H1 (cell line): ENCODE measurements at regions not wholly inside any gene's neighbourhood (a gene's known extent, or its start where the extent isn't known, plus 50 kb on each side); places are given as distances from the start of the nearest gene placed in this dataset.

Experiments
- CTCF ChIA-PET: fragments of 300-600 bp; sonication (Branson Sonifier 250); formaldehyde crosslinking; loops from one replicate; lab custom pipeline; 2021; ENCODE audit not compliant: partially characterized antibody; lab: Charles Lee
- POLR2A ChIA-PET: fragments of 300-600 bp; sonication (Branson Sonifier 250); formaldehyde crosslinking; loops from one replicate; lab custom pipeline; 2021; ENCODE audit warnings: inconsistent platforms; ENCODE audit not compliant: partially characterized antibody; lab: Charles Lee
- DNase-seq, 2 experiments: peaks; one replicate each; pipeline versions ENCODE4 v3.0.0 to v3.0.0-alpha.2; 2010 to 2022; ENCODE audit warnings: low spot score in 2 of 2, low read depth in 1 of 2, mixed read lengths in 1 of 2
- FAIRE-seq: peaks from 2 replicates; lab custom pipeline; 2011; peaks lifted over from hg19 to GRCh38; lab: Jason Lieb, UNC
- H2AFZ ChIP-seq: 2 replicates; pipeline ENCODE4 v1.8.1; 2012; ENCODE audit warnings: low read length, inconsistent platforms
- H2AK5ac ChIP-seq: 2 replicates; pipeline ENCODE4 v1.6.1; 2013; ENCODE audit warnings: low read depth, low read length
- H2BK120ac ChIP-seq: replicated peaks from 2 replicates; pipeline ENCODE3; 2013; ENCODE audit warnings: low read depth, low read length, inconsistent platforms
- H2BK12ac ChIP-seq: 2 replicates; pipeline ENCODE4 v1.6.1; 2013; ENCODE audit warnings: low read depth, low read length
- H2BK15ac ChIP-seq: 2 replicates; pipeline ENCODE4 v1.6.1; 2013; ENCODE audit warnings: low read length
- H2BK20ac ChIP-seq: 2 replicates; pipeline ENCODE4 v1.6.1; 2013; ENCODE audit warnings: low read length
- H2BK5ac ChIP-seq: 2 replicates; pipeline ENCODE4 v1.6.1; 2013; ENCODE audit warnings: low read depth, low read length
- H3K14ac ChIP-seq: 2 replicates; pipeline ENCODE4 v1.6.1; 2013; ENCODE audit warnings: inconsistent platforms; ENCODE audit not compliant: insufficient read length
- H3K18ac ChIP-seq: 2 replicates; pipeline ENCODE4 v1.6.1; 2013; ENCODE audit warnings: low read length; ENCODE audit errors: extremely low read depth
- H3K23ac ChIP-seq: 2 replicates; pipeline ENCODE4 v1.6.1; 2013; ENCODE audit warnings: inconsistent platforms; ENCODE audit not compliant: insufficient read length
- H3K23me2 ChIP-seq: 2 replicates; pipeline ENCODE4 v1.6.1; 2013; ENCODE audit warnings: low read depth, low read length
- H3K27ac ChIP-seq: 2 replicates; pipeline ENCODE4 v1.6.1; 2011; ENCODE audit warnings: low read depth, low read length, inconsistent platforms
- H3K27me3 ChIP-seq, 4 experiments: replicated peaks in 1 of 4; 1 replicate in 1 of 4; 2 replicates in 3 of 4; pipeline versions ENCODE4 v1.6.1 to v1.8.1; 2011 to 2013; ENCODE audit warnings: low read length in 3 of 4, mild to moderate bottlenecking in 3 of 4, inconsistent platforms in 2 of 4, mixed read lengths in 2 of 4, moderate library complexity in 1 of 4; ENCODE audit not compliant: control insufficient read depth in 3 of 4, insufficient read depth in 3 of 4; ENCODE audit errors: extremely low read depth in 1 of 4
- H3K36me3 ChIP-seq, 4 experiments: 2 replicates each; pipeline versions ENCODE4 v1.6.1 to v1.8.1; 2011 to 2013; ENCODE audit warnings: mild to moderate bottlenecking in 4 of 4, low read length in 3 of 4, moderate library complexity in 2 of 4, control low read depth in 1 of 4, inconsistent platforms in 1 of 4; ENCODE audit not compliant: insufficient read depth in 4 of 4, control insufficient read depth in 2 of 4
- H3K4ac ChIP-seq: replicated peaks from 2 replicates; pipeline ENCODE3; 2013; ENCODE audit warnings: low read length, low read depth, mixed read lengths, inconsistent platforms; ENCODE audit not compliant: insufficient read length
- H3K4me1 ChIP-seq, 4 experiments: replicated peaks in 1 of 4; 1 replicate in 1 of 4; 2 replicates in 3 of 4; pipeline versions ENCODE4 v1.6.1 to v1.8.1; 2011 to 2013; ENCODE audit warnings: low read length in 3 of 4, inconsistent platforms in 2 of 4, mixed read lengths in 1 of 4; ENCODE audit not compliant: insufficient read depth in 4 of 4, control insufficient read depth in 3 of 4
- H3K4me2 ChIP-seq, 2 experiments: 2 replicates each; pipeline versions ENCODE4 v1.6.1 to v1.8.1; 2011 to 2013; ENCODE audit warnings: low read depth in 2 of 2, low read length in 2 of 2, control low read depth in 1 of 2, inconsistent platforms in 1 of 2, mild to moderate bottlenecking in 1 of 2; ENCODE audit not compliant: insufficient read depth in 1 of 2
- H3K4me3 ChIP-seq, 4 experiments: fragments of 200-600, 300-600 bp in 1 of 4; sonication (generic), shearing (Covaris generic), sonication (Bioruptor Twin) in 1 of 4; 2 replicates each; pipeline versions ENCODE4 v1.5.1 to v1.8.1; 2011 to 2016; ENCODE audit warnings: low read length in 4 of 4, low read depth in 3 of 4, control low read depth in 2 of 4, inconsistent platforms in 2 of 4, mild to moderate bottlenecking in 2 of 4, mixed read lengths in 1 of 4, moderate library complexity in 1 of 4; ENCODE audit not compliant: insufficient read depth in 2 of 4; ENCODE audit errors: extremely low read depth in 1 of 4
- H3K56ac ChIP-seq: replicated peaks from 2 replicates; pipeline ENCODE3; 2013; ENCODE audit warnings: low read depth, mild to moderate bottlenecking, mixed read lengths, low read length, inconsistent platforms; ENCODE audit not compliant: insufficient read length
- H3K79me1 ChIP-seq: 2 replicates; pipeline ENCODE4 v1.6.1; 2013; ENCODE audit warnings: low read depth, low read length, control low read depth
- H3K79me2 ChIP-seq, 2 experiments: 2 replicates each; pipeline versions ENCODE4 v1.6.1 to v1.8.1; 2012 to 2013; ENCODE audit warnings: low read length in 2 of 2, mild to moderate bottlenecking in 2 of 2, inconsistent platforms in 1 of 2; ENCODE audit not compliant: insufficient read depth in 2 of 2, control insufficient read depth in 1 of 2
- H3K9ac ChIP-seq, 4 experiments: replicated peaks in 1 of 4; 1 replicate in 1 of 4; 2 replicates in 3 of 4; pipeline versions ENCODE4 v1.6.1 to v1.8.1; 2011 to 2013; ENCODE audit warnings: low read depth in 3 of 4, low read length in 3 of 4, control low read depth in 2 of 4, mild to moderate bottlenecking in 2 of 4, moderate library complexity in 2 of 4, inconsistent platforms in 1 of 4; ENCODE audit errors: extremely low read depth in 1 of 4
- H3K9me3 ChIP-seq, 2 experiments: 2 replicates each; pipeline versions ENCODE4 v1.6.1 to v1.8.1; 2012 to 2013; ENCODE audit warnings: mild to moderate bottlenecking in 2 of 2, moderate library complexity in 2 of 2, control low read depth in 1 of 2, inconsistent platforms in 1 of 2, low read depth in 1 of 2, low read length in 1 of 2, mixed read lengths in 1 of 2; ENCODE audit not compliant: insufficient read depth in 2 of 2
- H4K20me1 ChIP-seq, 2 experiments: replicated peaks in 1 of 2; 2 replicates each; pipeline versions ENCODE3 to v1.8.1; 2011 to 2013; ENCODE audit warnings: inconsistent platforms in 2 of 2, low read length in 2 of 2, mild to moderate bottlenecking in 1 of 2; ENCODE audit not compliant: insufficient read depth in 2 of 2, control insufficient read depth in 1 of 2
- H4K5ac ChIP-seq: 2 replicates; pipeline ENCODE4 v1.6.1; 2013; ENCODE audit warnings: low read length, low read depth, mixed read lengths, inconsistent platforms; ENCODE audit not compliant: insufficient read length
- H4K8ac ChIP-seq: 2 replicates; pipeline ENCODE4 v1.8.0; 2013; ENCODE audit warnings: mild to moderate bottlenecking, moderate library complexity, low read length, inconsistent platforms; ENCODE audit not compliant: insufficient read depth; ENCODE audit errors: extremely low read depth
- H4K91ac ChIP-seq: replicated peaks from 2 replicates; pipeline ENCODE3; 2013; ENCODE audit warnings: low read length, mixed read lengths, inconsistent platforms; ENCODE audit not compliant: insufficient read length
- GTF2F1 ChIP-seq: IDR thresholded peaks from 2 replicates; pipeline ENCODE4 v1.6.1; 2012; ENCODE audit warnings: low read depth, low read length, improper control_type of control experiment, borderline replicate concordance
- RBBP5 ChIP-seq: IDR thresholded peaks from 2 replicates; pipeline ENCODE4 v1.7.1; 2012; ENCODE audit warnings: low read depth, mild to moderate bottlenecking, inconsistent platforms, low read length, moderate library complexity, borderline replicate concordance
- SUZ12 ChIP-seq: fragments of 200-600 bp; sonication (generic); IDR thresholded peaks from 2 replicates; pipeline ENCODE4 v1.6.1; 2012; ENCODE audit warnings: mild to moderate bottlenecking, inconsistent platforms, low read length, moderate library complexity, mixed read lengths
- WGBS, 2 experiments: shearing (Covaris generic) in 1 of 2; methylation state at CpG; one replicate each; pipeline versions ENCODE4 v1.1.6 to v1.1.7; 2013 to 2015; ENCODE audit warnings: low lambda C conversion rate in 2 of 2, mixed read lengths in 2 of 2, inconsistent platforms in 1 of 2, low coverage in 1 of 2, missing lambda C conversion rate in 1 of 2; ENCODE audit not compliant: insufficient replicate concordance in 2 of 2, insufficient coverage in 1 of 2, insufficient read length in 1 of 2; ENCODE audit errors: extremely low coverage in 1 of 2, missing lambda C conversion rate in 1 of 2; 5-methylcytosine and 5-hydroxymethylcytosine counted together

DNA sequence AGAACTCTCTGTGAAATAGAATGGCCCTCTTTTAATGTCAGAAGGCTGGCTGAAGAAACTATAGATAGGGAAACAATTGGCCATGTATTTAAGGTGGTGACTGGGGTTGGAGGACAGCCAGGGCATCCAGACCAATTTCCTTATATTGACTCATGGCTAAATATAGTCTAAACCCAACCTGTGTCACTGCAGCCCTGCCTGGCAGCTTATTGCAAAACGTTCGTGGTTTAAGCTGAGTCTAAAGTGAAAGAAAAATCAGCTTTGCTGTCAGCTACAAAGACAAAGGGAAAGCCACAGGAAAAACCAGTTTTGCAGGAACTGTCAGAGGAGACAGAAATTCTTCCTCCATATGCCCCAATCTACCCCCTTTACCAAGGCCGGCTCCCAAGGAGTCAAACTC is 902.8 kb upstream of the NDST4 start:
- Histone ChIP-seq H3K36me3 (peaks cover 0 to 2% (median 0%) of the 10 kb centered on the region in 4 experiments; a peak in 3 of 8 replicates), H3K23me2 (no peaks in the 10 kb centered on the region), H3K56ac (no peak overlapping the region), H2BK15ac (no peak overlapping the region), H2BK120ac (no peak overlapping the region), H4K8ac (no peak overlapping the region), H3K9ac (no peak overlapping the region), H2BK20ac (no peak overlapping the region), H3K27me3 (no peaks in the 10 kb centered on the region), H2AK5ac (no peak overlapping the region), H2AFZ (no peak overlapping the region), H3K14ac (no peak overlapping the region), H4K5ac (no peak overlapping the region), H2BK12ac (no peak overlapping the region), H3K9me3 (peaks cover 57 to 58% of the 10 kb centered on the region in 2 experiments), H3K4me2 (no peak overlapping the region), H4K20me1 (no peaks in the 10 kb centered on the region), H3K4me3 (no peak overlapping the region), H2BK5ac (no peak overlapping the region), H3K27ac (no peak overlapping the region), H3K23ac (no peak overlapping the region), H3K4ac (no peak overlapping the region), H4K91ac (no peak overlapping the region), H3K18ac (no peak overlapping the region), H3K4me1 (no peaks in the 10 kb centered on the region), H3K79me2 (no peaks in the 10 kb centered on the region), H3K79me1 (no peaks in the 10 kb centered on the region)
- POLR2A ChIA-PET = no interaction called here
- TF ChIP-seq RBBP5 = no peak
- no peak for TF ChIP-seq GTF2F1
- no peak for TF ChIP-seq SUZ12
- WGBS, 2 experiments = 93% methylated on average over 3 of the region's 3 CpGs; no CpG with 5 or more reads in 1 of the 2 experiments
- no peak for FAIRE-seq
- CTCF ChIA-PET = interaction anchor here (0.6 kb wide), 1 partner anchor 96 kb away, joined by 3 read pairs; no protein-coding TSS in a partner anchor
- DNase-seq = no peak
